ENCODE measurements at regions not wholly inside any gene's neighbourhood (a gene's known extent, or its start where the extent isn't known, plus 50 kb on each side); places are given as distances from the start of the nearest gene placed in this dataset.
A peak's percentile ranks its signal among the peaks of the same experiment; 100 is the strongest.

DNA sequence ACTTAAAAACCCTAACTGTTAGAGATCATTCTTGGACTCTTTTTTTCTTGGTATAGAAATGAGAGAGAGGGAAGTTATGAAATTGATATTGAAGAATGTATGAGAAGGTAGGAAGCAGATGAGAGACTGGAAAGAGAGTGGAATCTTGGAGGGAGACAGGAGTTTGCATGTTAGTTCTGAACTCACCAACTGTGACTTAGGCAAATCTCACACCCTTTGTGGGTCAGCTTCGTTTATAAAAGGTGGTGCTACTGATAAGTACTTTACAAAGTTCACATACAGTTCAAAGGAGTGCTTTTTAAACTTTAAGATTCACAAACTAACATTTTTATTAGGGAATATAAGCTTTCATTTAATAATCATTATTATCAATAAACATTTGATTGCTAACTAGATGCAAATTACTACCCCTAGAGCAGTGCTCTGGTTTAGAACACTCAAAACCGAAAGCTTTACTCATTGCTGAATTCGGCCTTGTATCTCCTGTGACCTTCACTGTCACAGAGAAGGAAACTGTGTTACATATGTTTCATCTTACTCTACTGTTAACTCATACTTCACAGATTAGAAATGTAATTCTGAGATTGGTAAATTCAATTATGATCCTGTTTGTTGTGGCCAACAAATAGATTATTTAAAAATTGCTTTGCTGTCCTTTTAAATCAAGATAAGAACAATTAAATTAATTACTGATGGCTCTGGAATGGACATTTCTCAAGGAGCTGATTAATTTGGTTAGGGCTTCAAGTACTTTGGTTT is 143.2 kb downstream of the RMI1 start:
- FAIRE-seq (no peak), DNase-seq (ENCODE audit: low spot score in 2 of 2) (no peak)

DNA sequence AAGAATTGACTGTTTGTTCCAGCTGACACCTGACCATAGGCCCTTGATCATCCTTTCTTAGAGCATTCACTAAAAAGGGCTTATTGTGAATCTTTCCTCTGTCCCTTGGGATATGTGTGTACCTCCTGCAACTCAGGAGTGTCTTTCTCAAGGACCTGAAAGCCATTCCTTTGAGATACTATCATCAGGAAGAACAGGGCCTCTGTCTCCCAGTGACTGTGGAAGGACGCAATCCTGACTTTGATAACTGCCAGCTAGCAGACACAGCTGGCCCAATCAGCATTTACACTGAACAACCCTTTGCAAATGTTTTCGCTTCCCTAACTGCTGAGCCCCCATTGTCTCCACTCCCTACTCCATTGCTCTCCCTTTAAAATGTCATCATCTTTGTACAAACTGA is 144.4 kb downstream of the RMI1 start:
- FAIRE-seq (no peak), DNase-seq (ENCODE audit: low spot score in 2 of 2) (no peak)

DNA sequence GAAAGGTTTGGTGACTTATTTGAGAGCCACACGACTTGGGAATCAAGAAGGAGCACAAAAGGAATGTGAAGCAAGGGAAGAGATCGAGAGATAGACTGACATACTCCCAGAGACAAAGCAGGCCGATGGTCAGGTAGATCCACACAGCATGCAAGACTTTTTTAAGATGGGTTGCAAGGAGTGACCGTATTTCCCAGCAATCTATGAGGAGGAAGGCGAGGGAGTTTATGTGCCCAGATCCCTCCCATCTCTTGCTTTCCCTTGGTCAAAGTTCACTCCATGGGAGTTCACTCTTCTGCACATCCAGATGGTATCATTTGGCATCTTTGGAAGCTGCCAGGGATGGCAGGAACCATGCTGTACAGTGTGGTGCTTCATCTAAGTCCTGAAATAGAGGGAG is 148.9 kb downstream of the RMI1 start:
- FAIRE-seq (no peak), DNase-seq (ENCODE audit: low spot score in 2 of 2) (no peak)

DNA sequence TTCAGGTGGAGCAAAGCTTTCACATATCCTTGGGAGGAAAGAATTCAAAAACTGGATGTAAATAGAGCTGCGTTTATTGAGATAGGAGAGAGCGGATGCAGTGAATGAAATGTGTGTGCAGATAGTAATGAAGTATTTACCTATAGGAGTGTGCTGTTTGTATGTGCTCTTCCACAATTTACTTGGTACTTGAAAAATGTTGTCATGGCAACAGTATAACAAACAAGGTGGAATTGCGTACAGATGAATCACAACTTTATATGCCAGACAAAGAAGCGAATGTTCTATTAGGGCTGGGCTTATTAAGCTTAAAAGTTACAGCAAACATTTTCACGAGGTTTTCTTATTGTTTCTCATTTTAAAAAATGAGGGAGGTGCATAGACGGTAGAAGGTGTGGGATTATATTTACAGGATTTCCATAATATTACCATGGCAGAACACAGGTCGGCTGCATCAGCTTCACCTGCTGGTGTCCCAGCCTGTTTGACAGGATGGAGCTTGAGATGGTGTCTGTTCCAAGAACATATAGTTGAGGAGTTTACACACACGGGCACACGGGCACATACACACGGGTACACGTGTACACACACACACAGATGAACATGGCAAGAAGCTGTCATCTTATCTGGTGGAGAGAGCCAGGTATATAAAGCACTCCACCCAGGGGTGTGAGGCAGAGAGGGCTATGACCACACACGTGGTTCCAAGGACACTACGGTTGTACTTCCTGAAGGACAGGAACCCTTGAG is 155.7 kb downstream of the RMI1 start:
- no peak for FAIRE-seq
- DNase-seq (ENCODE audit: low spot score in 2 of 2), result no peak

DNA sequence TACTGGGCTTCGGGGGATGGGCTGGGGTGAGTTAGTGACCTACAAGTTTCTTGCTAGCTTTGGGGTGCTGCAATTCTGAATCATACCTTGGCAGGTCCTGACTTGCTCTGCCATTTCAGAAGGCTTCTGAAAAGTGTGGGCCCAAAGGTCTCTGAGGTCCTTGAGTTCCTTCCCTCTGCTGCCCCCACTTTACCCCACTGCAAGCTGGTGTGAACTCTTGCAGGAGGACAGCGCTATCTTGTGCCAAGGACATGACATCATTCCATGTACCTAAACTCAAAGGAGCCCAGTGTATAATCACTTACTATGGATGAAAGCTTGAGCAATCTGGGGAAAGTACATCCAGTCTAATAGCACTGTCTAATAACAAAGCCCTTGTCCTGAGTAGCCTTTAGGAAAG is 157.4 kb downstream of the RMI1 start:
- no peak for DNase-seq (ENCODE audit: low spot score in 2 of 2)
- no peak for FAIRE-seq

DNA sequence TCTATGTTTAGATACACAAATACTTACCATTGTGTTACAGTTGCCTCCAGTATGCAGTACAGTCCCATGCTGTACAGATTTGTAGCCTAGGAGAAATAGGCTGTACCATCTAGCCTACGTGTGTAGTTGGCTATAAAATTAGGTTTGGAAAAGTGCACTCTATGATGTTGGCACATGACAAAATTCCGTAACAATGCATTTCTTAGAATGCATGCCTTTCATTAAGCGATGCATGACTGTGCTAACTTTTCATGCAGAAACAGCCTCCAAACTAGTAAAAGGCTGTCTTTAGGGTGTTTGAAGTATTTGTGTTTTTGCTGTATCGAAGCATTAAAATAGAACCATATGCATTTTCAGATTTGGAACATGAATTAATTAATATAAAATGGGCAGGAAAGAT is 157.9 kb downstream of the RMI1 start:
- DNase-seq (ENCODE audit: low spot score in 2 of 2), result no peak
- no peak for FAIRE-seq

DNA sequence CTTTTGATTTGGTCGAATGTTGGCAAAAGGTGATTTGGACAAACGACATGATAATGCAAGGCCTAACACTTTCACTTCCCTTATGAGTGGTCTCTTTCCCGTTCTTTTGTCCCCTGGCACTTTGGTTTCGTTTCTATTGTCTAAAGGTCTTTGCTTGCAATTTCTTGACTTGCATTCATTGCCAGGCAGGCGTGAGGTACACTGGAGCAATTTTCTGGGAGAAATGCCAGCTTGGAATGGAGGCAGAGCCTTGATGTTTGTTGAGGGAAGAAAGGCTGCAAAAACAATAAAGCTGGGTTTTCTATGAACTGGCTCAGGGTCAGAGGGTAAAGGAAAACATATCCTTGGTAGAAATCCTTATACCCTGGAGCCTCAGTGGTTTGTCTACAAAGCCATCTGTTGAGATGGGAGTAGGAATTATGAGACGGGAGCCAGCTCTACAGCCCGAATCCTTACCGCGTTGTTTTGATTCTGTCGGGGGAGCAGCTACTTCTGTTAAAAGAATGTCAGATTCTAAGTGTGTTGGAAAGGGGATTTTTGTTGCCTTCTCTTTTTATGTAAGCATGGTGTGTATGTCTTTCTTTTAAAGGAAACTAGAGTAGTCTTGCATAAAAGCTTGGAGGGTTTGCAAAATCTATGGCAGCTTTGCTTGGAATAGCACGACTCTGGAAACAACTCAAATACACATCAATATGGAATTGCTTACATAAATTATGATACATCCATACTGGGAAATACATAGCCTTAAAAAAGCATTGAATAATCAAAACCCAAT is 158.9 kb downstream of the RMI1 start:
- FAIRE-seq (no peak), DNase-seq (ENCODE audit: low spot score in 2 of 2) (peak; percentile 40 to 41)

DNA sequence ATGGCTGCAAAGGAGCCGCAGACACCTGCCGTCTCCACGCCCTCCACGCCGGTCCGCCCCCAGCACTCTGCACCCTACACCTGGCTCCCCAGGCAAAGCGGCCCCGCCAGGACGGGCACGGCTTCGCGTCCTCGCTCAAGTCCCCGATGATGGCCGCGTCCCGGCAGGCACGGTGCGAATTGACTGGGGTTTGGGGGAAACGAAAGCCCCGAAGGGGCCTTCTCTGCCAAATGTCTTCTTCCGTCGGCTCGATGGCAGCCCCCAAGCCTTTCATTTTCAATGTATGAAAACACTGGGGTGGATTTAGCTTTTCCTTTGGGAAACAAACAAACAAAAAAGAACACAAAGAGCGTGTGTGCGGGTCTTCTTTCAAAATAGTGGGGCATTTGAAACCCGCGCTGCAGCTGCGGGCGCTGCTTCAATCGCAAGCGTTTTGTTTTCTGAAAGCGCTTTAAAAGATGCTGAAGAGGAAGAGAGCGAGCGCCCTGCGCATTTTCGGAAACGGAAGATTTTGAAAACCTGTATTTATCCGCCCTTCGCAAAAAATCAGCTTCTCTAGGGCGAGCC is 160.0 kb downstream of the RMI1 start:
- DNase-seq (ENCODE audit: low spot score in 2 of 2) (peak in 1 of 2 donors; percentile 20), FAIRE-seq (no peak)

DNA sequence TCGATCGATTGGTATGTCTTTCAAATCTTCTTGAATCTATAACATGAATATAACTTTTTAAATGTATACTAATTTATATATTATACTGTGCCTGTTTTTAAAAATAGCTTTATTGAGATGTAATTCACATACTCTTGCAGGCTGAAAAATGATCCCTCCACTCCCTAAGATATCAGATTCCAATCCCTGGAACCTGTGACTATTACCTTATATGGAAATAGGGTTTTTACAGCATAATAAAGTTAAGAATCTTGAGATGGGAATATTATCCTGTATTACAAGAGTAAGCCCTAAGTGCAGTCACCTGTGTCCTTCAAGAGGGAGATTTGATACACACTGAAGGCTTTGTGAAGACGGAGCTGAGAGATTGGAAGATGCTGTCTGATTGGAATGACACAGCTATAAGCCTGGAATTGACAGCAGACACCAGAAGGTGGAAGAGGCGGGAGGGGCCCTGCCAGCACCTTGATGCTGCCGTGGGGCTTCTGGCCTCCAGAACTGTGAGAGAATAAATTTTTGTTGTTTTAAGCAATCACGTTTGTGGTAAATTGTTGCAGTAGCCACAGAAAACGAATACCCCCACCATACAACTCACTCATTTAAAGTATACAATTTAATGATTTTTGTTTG is 161.3 kb downstream of the RMI1 start:
- DNase-seq (ENCODE audit: low spot score in 2 of 2) (no peak), FAIRE-seq (no peak)

DNA sequence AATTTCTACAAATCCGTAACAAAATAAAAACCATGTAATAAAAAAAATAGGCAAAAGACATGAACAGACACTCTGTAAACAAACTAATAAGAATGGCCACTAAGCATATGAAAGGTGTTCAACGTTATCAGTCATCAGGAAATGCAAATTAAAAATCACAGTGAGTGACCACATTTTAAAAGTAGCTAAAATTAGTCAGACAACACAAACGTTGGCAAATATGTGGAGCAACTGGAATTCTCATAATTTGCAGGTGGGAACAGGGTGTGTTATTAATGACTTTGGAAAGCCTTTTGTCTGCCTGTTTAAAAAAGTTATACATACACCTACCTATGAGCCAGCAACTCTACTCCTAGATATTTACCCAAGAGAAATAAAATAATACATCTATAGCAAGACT is 164.4 kb downstream of the RMI1 start:
- DNase-seq (ENCODE audit: low spot score in 2 of 2), result no peak
- FAIRE-seq, result no peak

DNA sequence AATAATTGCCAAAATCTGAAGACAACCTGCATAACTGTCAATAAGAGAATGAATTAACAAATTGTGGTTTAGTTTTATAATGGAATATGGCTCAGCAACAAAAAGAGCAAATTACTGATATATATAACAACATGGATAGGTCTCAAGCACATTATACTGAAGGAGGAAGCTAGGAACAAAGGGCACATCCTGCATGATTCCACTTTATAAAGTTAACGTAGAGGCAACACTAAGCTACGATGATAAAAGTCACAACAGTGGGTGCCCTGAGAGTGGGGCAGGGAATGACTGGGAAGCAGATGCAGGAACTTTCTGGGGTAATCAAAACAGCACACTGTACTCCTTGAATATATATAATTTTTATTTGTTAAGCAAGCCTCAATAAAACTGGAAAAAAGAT is 165.2 kb downstream of the RMI1 start:
- no peak for FAIRE-seq
- DNase-seq (ENCODE audit: low spot score in 2 of 2), result no peak

DNA sequence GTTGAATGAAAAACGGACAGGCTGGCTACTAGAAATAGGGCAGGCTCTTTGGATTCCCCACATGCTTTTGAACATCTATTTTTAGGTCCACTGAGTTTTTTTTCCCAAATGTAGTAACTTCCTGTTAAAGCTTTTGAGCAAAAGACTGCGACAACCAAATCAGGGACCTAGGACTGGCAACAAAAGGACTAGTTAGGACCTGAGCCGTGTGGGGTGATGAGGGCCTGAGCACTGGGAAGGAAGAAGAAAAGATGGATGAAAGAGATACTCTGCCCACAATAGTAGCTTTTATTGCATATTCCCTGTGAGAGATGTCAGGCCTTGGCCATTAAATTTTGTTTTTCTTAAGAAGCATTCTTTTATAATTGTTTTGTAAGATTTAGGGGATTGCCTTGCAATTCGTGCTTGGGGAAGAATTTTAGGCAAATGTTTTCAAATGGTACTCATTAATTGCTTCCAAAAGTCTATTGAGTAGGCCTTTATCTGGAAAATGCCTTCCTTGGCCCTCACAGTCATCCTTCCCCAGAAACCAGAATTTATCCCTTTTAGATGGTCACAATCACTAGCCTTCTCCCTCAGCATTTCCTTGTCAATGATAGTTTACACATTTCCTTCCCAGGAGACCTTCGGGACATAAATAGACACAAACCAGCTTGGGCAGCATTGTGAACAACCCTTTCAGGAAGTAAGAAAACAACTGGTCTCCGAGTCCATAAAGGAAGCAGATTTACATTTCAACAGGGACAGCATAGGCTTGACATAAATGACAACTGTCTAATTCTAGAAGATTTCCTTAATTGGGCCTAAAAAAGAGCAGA is 166.5 kb downstream of the RMI1 start:
- no peak for FAIRE-seq

DNA sequence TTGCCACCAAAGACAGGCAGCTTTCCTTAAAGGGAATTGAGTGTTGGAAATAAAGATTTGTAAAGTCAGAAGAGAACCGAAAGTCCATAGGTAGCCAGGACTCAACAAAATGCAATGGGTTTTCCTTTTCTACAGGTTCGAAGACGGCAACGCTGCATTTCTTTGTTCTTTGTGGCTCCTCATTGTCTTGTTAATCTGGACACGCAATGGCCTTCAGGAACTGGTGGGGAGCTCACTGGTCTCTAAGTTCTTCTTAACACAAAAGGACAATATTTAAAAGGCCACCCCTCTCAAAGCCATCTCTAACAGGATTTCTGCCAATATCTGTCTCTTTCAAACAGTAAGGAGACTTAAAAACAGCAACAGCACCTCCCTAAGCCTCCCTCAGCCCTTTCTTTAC is 170.6 kb downstream of the RMI1 start:
- DNase-seq (ENCODE audit: low spot score in 2 of 2), result no peak
- FAIRE-seq, result no peak

More for the DNA sequence above, 166.5 kb downstream of the RMI1 start:
- DNase-seq (ENCODE audit: low spot score in 2 of 2), result no peak

DNA sequence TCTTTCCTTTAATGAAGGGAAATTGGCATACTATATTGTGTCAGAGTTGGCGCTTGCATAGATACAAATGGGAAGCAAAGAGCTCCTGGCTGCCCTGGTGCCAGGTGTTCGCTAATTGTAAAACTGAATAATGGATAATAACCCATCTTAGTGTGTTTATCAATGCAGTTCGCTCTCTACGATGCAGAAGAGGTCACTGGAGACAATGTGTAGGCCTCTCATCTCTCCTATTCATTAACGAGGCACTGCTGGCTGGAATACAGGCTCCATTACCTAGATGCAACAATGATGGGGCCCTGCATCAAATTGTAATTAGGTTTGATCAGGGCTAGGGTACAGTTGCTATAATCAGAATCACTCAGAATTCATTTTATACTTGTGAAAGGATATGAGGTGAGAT is 171.0 kb downstream of the RMI1 start:
- FAIRE-seq (no peak), DNase-seq (ENCODE audit: low spot score in 2 of 2) (no peak)

DNA sequence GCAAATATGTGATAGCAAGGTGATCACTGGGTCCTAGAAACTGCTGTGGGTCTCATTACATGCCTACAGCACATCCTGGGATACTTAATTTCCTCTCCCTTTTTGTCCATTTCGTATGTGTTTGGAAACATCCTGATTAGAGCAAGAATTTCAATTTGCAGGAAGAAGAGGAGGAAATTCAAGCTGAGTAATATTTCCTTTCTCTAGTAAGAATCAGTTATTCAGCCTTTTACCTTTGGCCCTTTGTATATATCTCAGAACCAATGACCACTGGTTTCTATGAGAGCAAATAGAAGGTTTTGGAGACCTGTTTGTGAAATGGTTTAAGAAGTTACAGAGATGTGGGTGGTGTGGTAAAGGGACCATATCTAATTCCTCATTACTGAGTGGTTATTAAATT is 171.6 kb downstream of the RMI1 start:
- DNase-seq (ENCODE audit: low spot score in 2 of 2) (no peak), FAIRE-seq (no peak)

DNA sequence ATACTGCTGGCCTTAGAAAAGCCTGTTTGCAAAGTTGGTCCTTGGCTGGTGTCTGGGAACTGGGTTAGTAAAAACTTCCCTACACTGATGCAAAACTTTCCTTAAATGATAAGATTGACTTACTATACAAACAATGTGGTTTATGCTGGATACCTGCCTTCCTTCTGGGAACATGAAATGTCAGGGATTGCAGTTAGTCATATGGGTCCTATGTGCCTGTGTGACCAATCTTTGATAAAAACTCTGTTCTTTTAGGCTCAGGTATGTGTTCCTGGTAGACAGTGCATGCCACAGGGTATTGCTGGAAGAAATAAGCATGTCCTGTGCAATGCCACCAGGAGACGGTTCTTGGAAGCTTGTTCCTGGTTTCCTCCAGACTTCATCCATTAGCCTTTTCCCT is 173.3 kb downstream of the RMI1 start:
- no peak for DNase-seq (ENCODE audit: low spot score in 2 of 2)
- FAIRE-seq, result no peak

DNA sequence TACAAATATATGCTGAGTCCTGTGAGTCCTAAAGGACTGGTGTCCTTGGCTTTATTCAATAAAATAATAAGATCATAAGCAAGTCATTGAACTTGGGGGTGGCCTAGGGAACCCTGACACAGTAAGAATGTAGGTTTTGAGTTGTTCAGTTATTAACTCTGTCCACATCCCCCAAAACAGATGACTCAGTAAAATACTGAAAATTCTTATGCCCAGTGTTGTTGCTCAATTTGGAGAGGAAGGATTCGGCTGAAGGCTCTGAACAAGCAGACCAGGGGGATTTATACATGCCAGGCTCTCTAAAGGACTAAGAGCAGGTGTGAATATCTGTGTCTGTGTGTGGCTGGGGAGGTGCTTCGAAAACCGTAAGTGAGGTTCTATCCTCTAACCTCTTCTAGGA is 173.7 kb downstream of the RMI1 start:
- no peak for FAIRE-seq
- no peak for DNase-seq (ENCODE audit: low spot score in 2 of 2)

DNA sequence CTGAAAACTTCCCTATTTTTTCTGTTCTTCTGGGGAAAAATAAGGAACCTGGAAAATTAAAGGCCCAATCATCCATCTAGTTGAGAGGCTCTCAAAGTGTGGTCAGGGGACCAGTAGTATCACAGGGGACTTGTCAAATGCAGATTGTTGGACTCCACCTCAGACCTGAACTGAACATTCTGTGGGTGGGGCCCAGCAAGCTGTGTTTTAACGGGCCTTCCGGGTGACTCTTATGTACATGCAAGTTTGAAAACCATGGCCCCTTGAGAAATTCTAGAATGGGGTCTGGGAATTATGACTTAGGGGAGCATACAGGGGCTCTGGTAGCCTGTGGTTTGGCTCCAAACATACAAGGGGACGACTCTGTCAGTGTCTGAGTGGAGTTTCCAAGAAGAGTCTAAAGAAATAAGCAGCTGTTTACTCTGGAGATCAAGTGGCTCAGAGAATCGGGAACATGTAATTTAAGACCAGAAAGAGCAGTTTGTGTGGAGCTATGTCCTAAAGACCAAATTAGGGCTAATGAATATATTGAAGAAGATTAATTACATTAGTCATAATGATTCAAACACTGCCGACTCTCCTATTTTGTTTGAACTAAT is 177.4 kb downstream of the SLC28A3 start:
- FAIRE-seq (no peak), DNase-seq (ENCODE audit: low spot score in 2 of 2) (no peak)

DNA sequence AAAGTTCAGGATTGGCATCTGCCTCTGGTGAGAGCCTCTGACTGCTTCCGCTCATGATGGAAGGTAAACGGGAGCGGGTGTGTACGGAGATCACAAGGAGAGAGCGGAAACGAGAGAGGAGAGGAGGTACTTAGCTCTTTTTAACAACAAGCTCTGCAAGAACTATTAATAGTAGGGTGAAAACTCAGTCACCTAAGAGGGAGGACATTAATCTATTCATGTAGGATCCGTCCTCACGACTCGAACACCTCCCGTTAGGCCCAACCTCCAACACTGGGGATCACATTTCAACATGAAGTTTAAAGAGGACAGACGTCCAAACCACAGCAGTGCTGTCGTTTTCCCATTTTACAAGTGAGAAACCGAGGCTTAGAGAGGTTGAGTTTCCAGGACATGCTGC is 173.7 kb downstream of the SLC28A3 start:
- DNase-seq (ENCODE audit: low spot score in 2 of 2), result no peak
- no peak for FAIRE-seq
